Right lobe of liver (tissue), 4 donors: ENCODE measurements at regions not wholly inside any gene's neighbourhood (a gene's known extent, or its start where the extent isn't known, plus 50 kb on each side); places are given as distances from the start of the nearest gene placed in this dataset.

Source experiments
- POLR2A ChIP-seq: fragments of 450-650 bp; IDR thresholded peaks from one replicate; pipeline ENCODE4 v1.6.1; 2017; ENCODE audit warnings: antibody characterized with exemption, mild to moderate bottlenecking
- TF ChIP-seq, protein P1 (sequence below), 4 donors: fragments of 200-600 bp in 3 of 4; fragments of 450-650 bp in 1 of 4; IDR thresholded peaks; one replicate each; pipeline versions ENCODE4 v1.5.1 to v1.8.0; 2016 to 2022; ENCODE audit warnings: antibody characterized with exemption in 4 of 4, mild to moderate bottlenecking in 2 of 4
- donor health status: DM: no; HTN: no; CAD: no.
- donor health status: DM: no; HTN: no; CAD: no.
- donor health status: DM: no; HTN: yes; CAD: no.

- no peak for TF ChIP-seq POLR2A
- TF ChIP-seq, protein P1, sequence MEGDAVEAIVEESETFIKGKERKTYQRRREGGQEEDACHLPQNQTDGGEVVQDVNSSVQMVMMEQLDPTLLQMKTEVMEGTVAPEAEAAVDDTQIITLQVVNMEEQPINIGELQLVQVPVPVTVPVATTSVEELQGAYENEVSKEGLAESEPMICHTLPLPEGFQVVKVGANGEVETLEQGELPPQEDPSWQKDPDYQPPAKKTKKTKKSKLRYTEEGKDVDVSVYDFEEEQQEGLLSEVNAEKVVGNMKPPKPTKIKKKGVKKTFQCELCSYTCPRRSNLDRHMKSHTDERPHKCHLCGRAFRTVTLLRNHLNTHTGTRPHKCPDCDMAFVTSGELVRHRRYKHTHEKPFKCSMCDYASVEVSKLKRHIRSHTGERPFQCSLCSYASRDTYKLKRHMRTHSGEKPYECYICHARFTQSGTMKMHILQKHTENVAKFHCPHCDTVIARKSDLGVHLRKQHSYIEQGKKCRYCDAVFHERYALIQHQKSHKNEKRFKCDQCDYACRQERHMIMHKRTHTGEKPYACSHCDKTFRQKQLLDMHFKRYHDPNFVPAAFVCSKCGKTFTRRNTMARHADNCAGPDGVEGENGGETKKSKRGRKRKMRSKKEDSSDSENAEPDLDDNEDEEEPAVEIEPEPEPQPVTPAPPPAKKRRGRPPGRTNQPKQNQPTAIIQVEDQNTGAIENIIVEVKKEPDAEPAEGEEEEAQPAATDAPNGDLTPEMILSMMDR (IDR thresholded peaks at IDR 0.05), result no peak
These were observed 58.8 kb upstream of the GFPT2 start for GRCh38 chr5:180411948-180412347.
